ENCODE measurements at regions not wholly inside any gene's neighbourhood (a gene's known extent, or its start where the extent isn't known, plus 50 kb on each side); places are given as distances from the start of the nearest gene placed in this dataset.
"Not testable (repeated sequence)": the region's sequence is repeated elsewhere in the genome, so short reads cannot be mapped to it uniquely, and the experiment has no call there.

- DNase-seq, result no peak
Observed at GRCh38 chrX:45992402-45993123, 552.7 kb downstream of the ZNF674 start.

GRCh38 chrX:45986971-45987370 is 558.2 kb downstream of the ZNF674 start:
- DNase-seq, result no peak

- no peak for DNase-seq
Observed at GRCh38 chrX:45986081-45986480, 559.1 kb downstream of the ZNF674 start.

DNA sequence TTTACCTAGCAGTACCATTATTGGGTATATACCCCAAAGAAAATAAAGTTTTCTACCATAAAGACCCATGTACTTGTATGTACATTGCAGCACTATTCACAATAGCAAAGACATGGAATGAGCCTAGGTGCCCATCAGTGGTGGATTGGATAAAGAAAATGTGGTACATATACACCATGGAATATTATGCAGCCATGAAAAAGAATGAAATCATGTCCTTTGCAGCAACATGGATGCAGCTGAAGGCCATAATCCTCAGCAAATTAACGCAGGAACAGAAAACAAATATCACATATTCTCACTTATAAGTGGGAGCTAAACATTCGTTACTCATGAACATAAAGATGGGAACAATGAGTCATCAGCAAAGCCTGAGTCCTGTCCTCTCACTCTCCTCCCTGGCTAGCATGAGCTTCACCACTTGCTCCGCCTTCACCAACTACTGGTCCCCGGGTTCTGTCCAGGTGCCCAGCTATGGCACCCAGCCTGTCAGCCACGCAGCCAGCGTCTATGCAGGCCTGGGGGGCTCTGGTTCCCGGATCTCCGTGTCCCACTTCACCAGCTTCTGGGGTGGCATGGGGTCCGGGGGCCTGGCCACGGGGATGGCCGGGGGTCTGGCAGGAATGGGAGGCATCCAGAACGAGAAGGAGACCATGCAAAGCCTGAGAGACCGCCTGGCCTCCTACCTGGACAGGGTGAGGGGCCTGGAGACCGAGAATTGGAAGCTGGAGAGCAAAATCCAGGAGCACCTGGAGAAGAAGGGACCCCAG is 562.1 kb downstream of the ZNF674 start:
- DNase-seq, result not testable (repeated sequence)

GRCh38 chrX:45980726-45981125 is 564.5 kb downstream of the ZNF674 start:
- no peak for DNase-seq

- DNase-seq, result no peak
Observed at GRCh38 chrX:45975633-45976032, 569.6 kb downstream of the ZNF674 start.

- DNase-seq, result no peak
Observed at GRCh38 chrX:45972636-45973035, 572.6 kb downstream of the ZNF674 start.

- no peak for DNase-seq
Observed at GRCh38 chrX:45959567-45959966, 585.7 kb downstream of the ZNF674 start.

DNA sequence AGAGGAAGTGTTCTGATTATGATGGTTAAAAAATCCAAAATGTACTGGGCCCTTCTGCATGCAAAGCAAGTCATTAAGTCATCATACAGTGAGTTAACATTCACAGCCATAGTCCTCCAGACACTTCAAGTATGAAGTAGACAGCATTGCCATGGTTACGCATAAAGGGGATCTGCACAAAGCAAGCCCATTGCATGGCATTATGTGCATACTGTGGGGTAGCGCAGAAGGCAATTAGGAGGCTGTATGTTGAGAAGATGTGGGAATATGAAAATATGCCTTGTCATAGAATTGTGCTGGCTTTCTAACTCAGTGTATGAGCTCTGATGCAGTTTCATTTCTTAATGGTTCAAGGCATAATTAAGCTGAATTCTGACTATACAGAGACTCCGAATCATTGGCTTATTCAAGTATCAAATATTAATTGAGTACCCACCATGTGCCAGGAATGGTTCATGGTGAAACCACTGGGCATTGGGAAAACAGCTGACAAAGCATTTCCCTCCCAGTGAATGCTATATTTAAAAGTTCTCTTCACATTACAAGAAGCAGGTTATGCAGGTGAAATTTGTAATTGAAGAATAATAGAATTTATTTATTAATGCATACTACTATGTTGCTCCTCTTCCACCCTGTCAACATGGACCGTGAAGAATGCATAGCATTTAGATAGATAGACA is 588.9 kb downstream of the ZNF674 start:
- DNase-seq, result no peak

- no peak for DNase-seq
Observed at GRCh38 chrX:45955661-45956060, 589.6 kb downstream of the ZNF674 start.

DNA sequence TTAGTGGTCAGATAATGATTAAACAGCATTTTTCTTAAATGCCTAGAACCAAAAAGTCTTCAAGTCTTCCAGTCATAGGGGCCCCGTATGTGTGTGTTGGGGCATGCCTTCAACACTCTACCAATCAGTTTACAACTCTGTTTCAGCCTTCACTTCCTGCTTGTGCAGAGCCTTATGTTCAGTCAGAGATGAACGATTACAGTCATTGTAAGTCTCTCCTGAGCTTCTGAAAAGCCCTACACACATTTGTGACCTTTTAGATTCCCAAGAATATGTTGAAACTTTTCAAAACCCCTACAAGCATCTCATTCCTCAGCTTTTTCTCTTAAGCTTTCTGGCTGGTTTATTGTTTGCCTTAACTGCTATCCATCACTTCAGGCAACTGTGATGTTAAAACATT is 591.2 kb downstream of the ZNF674 start:
- no peak for DNase-seq

DNA sequence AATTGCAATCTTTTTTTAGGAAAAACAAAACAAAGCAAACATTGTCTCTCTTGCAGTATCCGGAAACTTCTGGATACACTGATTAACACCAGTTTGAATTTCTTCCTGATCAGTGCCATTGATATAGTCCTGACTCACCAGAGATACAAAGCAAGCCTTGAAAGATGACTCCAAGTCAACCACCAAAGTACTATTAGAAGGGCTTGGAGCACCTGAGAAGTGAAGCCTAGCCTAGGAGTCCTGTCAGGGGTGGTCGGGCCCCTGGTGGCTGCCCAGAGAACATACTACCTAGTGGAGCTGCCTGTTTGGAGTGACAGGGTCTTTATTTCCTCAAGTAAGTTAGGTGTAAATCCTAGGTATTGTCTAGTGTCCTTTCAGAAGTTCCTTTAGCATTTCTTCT is 593.2 kb downstream of the ZNF674 start:
- no peak for DNase-seq

DNA sequence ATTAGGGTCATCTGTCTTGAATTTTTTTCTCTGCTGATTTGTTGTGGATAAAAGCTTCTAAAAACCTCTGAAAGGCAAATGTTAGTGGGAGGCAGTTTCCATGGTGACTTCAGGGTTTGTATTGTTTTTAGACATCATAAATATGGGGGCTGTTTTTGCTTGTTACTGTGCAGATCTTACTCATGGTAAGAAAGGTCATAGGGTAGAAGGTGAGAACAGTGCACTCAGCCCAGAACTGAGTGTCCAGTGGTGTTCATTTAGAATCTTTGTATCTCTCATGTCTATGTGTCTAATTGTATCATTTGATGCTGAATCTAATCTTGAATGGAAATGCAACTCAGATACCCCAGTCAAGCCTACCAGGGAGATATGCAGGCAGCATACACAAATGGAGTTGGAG is 609.8 kb downstream of the ZNF674 start:
- no peak for DNase-seq

- DNase-seq, result no peak
Observed at GRCh38 chrX:45912316-45912715, 632.9 kb downstream of the ZNF674 start.

GRCh38 chrX:45907786-45908185 is 637.4 kb downstream of the ZNF674 start:
- no peak for DNase-seq

DNA sequence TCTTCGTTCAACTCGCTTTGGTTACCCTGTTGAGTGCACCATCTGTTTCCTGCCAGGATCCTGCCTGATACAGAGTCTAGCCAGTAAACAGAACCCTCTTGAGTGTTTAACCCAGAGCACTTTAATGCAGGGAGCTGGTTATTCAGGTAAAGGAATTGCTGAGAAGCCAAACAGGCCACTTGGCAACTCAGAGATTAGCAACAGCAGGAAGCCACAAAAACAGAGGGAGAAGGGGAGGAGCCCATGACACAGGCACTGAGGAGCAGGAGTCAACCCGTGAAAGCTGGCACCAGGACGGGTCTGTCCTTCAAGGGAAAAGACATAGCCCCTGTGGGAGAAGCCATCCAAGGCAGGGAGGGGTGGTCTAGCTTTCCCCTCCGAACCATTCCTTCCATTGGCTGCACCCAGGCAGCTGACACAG is 641.4 kb downstream of the ZNF674 start:
- no peak for DNase-seq

- no peak for DNase-seq
Observed at GRCh38 chrX:45900766-45901615, 644.2 kb downstream of the ZNF674 start.

DNA sequence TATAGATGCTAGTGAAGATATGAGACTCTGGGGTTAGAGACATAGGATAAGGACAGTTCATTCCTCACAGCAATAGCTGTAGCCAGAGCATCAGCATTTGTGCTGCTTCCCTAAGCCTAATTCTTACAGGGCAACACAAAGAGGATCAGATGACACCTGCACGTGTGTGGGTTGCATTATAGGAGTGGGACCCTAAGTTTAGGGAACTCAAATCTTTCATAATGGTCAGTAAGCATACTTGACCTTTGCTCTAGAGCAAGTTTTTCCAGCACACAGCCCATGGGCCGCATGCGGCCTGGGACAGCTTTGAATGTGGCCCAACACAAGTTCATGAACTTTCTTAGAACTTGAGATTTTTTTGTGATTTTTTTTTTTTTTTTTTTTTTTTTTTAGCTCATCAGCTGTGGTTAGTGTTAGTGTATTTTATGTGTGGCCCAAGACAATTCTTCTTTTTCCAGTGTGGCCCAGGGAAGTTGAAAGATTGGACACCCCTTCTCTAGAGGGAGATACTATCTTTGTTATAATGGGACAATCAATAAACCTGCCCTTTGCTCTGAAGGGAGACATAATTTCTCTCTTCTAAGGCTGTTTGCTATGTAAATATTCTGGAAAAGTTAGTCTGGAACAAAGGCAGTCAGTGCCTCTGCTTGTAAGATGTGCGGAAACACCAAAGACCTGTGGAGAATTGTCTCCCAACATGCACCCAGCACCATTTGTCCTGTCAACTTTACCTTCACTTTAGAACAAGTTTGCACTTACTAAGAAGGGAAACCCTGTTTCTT is 650.2 kb downstream of the ZNF674 start:
- no peak for DNase-seq

- DNase-seq, result no peak
Observed at GRCh38 chrX:45889471-45889870, 655.8 kb downstream of the ZNF674 start.

DNA sequence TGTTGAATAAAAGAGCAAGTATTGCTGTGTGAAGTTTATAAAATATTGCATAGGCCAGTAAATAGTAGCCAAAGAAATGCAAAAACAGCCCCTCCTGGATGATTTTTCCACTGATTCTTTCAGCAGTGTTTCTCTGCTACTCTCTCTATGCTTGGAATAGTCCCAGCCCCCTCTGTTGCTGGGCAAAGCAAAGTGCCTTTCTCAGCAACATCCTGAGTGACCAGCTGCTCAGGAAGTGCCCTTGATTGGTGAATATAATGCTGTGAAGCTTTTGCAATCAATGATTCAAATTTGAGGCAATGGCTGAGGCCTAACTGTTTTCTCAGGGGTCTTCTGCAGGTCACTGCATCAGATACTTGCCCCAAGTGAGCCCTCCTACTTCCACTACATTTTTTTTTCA is 656.7 kb downstream of the ZNF674 start:
- no peak for DNase-seq

GRCh38 chrX:45885931-45886330 is 659.3 kb downstream of the ZNF674 start:
- no peak for DNase-seq
